ENCODE measurements at regions not wholly inside any gene's neighbourhood (a gene's known extent, or its start where the extent isn't known, plus 50 kb on each side); places are given as distances from the start of the nearest gene placed in this dataset.

DNA sequence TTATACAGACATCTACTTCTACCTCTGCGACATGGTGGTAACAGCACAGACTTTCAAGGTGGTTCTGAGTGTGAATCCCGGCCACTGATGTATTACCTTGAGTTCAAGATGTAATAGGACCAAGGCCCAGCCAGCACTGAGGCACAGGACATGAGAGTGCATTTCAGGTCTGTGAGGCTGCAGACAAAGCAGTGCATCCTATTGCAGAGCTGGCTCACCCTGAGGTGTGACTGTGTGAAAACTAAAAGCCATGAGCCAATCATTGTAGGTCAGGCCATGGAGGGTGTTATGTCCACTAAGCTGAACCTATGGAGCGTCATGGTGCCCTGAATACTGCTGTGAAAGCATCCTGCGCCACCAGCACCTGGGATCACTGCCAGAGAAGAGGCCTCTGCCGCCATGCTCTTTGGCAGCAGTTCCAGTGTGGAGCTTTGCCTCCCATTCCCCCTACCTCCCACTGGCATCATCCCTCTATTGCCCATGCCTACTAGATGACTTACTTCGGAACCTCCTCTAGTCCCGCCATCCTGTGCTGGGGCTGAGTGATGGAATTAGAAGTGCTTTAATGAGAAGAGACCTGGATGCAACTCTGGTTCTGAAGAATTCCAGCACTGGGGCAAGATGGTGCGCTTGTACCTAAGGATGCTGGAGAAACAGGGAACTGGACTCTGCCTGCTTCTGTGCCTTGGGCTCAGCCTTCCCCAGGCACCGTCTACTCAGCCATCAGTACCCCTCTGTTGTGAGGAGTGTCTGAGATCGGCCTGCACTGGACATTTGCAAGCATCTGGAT is 112.0 kb upstream of the RMDN2 start:
- no peak for DNase-seq

DNA sequence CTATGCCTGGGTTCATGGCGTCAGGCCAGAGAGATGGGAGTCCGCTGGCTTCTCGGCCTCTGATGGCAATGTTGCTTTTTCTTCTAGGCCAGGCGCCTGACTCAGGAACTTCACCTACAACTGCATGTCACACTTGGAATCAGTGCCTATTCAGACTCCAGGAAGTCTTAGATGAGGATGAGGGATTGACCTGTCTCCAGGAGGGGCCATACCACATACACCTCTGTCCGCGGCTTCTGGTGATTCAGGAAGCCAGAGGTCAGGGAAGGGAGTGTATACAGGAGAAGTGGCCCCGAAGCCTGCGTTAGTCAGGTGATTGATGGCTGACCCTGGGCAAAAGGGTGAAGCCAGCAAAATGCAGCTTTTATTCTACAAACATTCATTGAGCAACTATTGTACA is 109.1 kb upstream of the RMDN2 start:
- no peak for DNase-seq

DNA sequence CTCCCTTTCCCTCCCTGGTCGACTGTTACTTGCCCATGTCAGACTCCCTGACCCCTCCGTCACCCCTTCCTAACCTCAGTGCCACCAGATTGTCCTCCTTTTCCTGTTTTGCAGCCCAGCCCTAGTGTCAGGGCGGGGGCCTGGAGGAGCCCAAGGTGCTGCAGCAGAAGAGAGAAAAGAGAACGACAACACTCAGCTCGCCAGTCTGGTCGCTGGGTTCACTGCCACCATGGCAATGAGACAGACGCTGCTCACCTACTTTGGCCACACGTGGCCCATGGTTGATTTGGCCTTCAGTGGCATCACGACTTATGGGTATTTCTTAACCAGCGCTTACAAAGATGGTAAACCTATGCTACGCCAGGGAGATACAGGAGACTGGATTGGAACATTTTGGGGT is 108.4 kb upstream of the RMDN2 start:
- DNase-seq, result no peak

DNA sequence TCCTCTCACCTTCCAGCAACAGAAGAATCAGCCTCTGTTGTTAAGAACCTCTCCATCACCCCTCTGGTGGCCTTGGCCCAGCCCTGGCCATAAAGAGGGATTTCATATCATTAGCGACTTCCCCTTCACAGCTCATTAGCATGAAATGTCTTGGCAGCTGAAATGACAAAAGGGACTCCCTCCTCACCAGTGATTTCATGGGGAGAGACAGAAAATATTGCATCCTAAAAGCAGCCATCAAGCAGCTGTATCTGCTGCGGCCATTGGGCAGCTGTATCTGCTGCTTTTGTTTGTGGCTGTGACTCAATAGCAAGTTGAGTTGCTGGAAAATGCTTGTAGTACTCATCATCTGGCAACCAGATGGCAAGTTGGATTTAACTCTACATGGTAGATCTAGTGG is 105.9 kb upstream of the RMDN2 start:
- DNase-seq, result peak in 1 of 2 experiments; percentile 12

DNA sequence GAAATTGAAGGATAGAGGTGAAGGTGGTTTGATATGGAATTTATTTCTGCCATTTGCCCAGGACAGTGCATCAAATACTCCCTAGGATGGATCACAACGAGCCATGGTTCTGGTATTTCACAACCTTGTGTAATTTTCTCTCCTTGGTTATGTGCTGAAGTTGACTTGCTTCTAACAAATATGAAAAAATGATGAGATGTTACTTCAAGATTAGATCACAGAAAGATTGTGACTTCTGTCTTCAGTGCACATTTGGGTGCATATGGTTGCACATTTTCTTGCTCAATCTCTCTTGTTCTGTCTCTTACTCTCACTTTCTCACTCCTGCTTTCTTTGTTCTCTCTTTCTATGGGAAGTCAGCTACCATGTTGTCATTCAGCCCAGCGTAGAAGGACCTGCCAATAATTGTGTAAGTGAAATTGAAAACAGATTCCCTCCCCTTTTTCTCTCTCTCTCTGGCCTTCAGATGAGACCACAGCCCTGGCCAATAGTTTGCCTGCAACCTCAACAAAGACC is 104.6 kb upstream of the RMDN2 start:
- DNase-seq, result no peak

DNA sequence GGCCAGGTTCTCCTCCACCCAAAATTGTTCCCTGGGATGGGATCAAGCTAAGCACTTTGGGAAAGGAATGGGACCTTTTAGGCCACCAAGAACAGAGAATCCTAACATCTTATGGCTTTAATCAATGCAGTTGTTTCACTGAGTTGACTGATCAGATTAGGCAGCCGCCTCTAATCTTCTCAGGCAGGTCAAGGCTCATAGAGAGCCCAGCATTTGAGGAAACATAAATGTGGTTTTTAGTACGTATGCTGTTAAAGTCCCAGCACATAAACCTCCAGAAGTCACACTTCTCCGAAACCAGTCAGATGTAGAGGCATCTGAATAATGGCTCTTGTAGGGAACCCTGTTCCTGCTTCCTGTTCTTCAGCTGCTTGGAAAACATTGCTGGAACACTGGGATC is 99.5 kb upstream of the RMDN2 start:
- DNase-seq, result peak; percentile 10 to 16

DNA sequence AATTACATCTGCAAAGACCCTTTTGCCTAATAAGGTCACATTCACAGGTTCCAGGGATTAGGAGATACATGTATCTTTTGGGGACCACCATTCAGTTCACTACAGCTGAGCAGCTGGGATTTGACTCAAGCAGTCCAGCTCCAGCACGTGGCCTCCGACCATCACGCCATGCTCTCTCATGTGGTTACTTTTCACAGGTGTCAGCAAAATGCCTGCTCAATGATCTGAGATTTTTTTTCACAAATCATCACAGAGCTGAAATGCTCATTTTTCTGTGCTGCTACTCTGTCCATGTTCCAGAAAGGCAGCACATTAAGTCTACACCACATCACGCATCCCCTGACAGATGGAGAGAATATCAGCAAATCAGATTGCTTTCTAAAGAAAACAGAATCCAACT is 98.5 kb upstream of the RMDN2 start:
- no peak for DNase-seq

DNA sequence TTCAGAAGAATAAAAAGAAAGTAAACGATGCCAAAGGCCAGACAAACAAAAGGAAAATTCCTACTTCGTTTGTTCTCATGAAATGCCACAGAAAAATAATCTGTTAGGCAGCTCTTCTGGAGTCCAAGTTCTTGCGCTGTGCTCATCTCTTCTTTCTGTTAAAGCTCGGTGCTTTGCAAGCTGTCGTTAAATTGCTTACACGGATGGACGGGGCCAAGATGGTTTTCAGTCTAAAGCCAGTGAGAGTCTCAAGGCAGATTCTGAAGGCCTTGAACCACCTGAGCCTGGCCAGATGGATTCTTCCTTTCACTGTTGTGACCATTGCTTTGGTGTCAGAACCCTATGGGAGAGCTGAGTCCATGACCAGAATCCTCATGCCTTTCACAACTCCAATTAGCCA is 97.6 kb upstream of the RMDN2 start:
- no peak for DNase-seq

DNA sequence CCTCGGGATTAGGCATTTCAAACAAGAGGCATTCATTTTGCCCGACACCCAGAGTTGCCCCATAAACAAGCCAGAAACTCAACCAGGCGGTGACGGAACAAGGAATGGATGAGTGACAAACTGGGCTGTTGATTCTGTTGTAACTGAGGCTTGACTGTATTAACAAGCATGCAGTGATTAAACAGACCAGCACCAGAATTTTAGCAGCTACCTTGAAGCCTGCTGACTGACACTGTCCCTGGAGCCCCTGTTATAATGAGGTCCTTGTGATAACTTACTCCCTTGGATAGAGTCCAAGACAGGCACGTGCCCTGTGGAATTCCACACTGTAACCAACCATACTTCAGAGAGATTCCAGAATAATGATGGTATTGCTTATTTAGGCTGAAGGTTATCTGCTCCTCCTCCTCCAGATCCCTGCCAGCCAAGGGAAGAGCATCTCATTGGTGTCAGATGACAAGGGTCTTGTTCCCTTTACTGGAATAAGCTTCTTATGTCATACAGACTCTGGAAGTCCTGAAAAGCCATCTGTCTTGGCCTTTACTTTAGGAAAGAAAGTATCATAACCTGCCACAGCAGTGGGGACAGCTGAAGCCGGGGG is 97.1 kb upstream of the RMDN2 start:
- DNase-seq, result no peak

DNA sequence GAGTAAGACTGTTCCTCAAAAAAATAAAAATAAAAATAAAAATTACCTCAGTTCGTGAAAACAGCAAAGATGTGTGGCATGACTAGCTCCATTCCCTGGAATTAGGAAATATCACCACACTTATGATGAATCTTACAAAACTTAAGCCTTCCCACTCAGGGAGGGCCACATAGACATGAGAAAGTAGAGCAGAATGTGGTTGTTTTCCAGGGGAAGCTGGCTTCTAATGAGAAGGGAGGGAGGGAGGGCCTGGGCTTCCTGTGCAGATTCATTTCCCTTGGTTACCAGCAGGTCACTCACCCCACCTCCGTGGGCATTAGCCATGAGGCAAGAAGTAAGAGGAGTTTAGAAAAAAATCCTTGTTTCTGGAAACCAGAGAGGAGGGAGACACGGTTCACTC is 95.9 kb upstream of the RMDN2 start:
- peak; percentile 64 to 70 for DNase-seq

DNA sequence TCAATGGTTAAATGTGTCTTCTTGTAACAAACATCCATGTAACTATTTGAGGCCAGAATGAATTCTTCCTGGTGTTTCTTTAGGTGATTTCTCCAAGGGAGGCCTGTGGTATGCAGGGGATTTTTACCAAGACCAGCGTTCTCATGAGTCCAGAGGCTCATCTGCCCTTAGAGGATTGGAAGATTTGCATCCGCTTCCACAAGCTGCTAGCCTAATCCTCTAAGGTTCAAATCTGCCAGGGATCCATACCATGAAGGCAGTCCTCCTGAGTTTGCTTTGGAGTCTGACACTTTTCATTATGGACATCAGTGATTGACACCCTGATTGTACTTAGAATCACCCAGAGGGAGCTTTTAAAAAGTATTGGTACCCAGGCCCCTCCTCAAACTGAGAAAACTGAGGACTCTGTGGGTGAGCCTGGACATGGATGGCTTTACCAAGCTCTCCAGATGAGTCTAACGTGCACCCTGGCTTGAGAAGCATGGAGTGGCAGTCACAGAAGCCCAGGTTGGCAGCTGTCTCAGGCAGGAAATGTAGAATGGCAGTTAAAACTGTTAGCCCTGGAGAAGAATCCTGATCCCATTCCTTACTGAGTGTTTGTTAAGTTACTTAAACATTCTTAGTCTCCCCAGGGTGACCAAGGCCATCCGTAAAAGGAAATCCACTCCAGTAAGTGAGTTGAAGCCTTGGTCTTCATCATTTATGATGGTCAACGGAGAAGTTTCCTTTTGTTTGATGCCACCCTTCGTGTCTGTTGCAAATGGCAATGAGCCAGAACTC is 95.3 kb upstream of the RMDN2 start:
- DNase-seq, result no peak

DNA sequence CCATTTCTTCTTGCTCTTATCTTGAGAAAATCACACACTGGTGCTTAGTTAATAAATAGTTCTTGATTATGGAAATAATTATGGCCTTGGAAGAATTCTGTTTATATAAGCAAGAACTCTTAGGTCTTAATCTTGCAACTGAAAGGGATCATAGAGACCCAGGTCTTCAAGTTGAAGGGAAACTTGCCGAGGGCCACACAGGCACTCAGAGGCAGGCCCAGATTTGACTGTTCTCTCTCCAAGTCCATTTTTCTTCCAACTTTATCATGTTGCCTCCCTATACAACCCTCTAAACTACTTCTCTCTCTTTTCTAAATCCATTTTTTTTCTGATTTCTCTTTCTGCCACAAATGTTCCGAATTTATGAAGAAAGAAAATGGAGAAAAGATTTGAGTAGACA is 94.5 kb upstream of the RMDN2 start:
- DNase-seq, result no peak

DNA sequence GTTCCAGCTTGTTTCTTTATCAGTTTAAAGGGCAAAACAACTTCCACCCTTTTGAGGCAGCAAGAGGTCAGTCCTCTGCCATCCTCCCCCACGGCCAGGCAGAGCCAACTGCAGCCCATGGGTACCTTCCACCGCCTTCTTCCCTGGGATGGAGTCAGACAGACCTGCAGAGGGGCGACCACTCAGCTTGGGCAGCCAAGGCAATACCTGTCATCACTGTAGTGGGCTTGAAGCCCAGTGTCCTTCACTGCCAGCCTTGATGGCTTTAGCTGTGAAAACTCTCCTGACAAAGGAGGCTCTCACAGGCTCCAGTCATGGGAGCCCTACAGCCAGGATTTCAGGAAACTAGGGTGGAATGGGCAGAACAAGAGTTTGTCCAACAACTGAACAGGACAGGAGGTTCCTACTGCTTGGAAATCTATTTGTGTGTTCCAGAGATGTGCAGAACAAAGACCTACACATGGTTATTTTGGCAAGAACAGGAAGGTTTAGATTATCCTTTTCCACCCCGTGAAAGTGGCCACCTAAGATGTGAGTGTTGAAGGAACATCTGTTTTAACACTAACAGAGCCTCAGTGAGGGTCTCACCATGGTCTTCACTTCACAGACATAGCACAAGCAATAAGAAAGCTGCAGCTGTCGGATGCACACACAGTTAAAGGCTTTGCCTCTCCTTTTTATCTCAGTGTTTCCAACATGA is 93.9 kb upstream of the RMDN2 start:
- no peak for DNase-seq

DNA sequence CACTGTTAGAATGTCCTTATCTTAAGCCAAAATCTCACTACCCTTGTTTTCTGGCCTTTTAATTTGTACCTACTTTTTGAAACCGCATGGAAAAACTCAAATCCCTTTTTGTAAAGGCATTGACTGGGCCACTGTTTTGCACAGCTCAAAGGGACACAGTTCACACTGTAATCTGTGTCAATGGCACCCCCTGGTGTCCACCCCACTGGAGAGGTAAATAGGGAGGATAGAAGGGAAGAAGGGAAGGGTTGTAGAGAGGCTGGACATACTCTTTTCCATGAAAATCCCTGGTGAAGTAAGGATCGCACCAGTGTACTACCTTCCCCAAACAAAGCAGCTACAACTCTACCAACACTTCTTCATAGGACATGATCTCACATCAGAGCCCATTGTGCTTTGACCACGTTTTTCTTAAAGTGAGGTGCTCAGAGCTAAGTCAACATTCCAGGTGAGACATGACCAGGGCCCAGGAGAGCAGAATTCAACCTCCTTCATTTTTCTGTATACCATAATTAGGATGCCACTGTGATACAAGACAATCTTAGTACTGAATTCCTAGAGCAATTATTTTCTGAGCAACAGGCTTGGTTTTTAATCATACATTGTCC is 92.4 kb upstream of the RMDN2 start:
- DNase-seq, result peak; percentile 80 to 81

DNA sequence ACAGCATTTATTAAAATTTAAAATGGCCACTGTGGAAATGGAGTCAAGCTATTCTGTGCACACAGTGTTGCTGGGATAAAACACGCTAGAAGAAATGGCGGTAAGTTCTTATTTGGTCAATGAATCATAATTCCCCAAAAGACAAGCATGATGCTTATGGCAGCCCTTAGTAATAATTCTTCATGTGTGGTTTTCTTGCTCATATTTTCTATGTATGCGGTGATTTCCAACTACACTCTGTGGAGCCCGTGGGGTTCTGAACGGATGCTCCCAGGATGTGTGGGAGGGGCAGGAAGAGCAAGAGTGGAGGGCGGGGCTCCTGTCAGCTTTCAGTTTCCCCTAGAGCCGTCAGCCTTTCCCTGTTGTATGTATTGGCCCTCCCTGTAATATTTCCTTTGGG is 91.7 kb upstream of the RMDN2 start:
- no peak for DNase-seq

DNA sequence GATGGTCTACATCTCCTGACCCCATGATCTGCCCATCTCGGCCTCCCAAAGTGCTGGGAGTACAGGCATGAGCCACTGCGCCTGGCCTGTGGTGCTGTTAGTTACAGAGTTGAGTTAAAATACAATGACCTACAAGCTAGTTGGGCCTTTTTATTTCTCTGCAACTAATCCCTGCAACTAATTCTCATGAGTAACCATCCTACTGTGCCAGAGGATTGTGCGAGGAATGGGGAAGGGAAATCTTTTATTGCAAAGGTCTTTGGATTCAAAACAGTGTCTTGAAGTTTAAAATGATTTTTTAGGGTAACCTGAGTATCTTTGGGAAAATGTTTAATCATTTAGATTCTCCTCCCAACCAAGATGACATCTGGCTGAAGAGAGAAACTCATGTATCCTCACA is 88.8 kb upstream of the RMDN2 start:
- no peak for DNase-seq

DNA sequence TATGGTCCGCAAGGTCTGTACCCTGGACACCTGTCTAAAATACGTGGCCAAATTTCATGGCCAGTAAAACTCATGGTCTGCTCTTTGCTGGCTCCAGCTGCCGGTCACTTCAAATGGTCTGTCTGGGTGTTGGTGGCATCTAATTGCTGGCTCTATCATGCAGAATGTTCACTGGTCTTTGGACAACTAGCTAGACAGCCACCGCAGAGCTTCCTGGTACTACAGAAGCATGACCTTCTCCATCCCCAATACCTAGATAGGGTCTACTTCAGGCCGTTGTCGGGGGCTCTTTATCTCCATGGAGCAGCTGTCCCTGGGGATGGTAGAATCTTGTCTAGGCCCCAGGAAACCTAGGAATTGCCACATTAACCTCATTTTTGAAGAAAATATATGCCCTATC is 88.4 kb upstream of the RMDN2 start:
- no peak for DNase-seq

DNA sequence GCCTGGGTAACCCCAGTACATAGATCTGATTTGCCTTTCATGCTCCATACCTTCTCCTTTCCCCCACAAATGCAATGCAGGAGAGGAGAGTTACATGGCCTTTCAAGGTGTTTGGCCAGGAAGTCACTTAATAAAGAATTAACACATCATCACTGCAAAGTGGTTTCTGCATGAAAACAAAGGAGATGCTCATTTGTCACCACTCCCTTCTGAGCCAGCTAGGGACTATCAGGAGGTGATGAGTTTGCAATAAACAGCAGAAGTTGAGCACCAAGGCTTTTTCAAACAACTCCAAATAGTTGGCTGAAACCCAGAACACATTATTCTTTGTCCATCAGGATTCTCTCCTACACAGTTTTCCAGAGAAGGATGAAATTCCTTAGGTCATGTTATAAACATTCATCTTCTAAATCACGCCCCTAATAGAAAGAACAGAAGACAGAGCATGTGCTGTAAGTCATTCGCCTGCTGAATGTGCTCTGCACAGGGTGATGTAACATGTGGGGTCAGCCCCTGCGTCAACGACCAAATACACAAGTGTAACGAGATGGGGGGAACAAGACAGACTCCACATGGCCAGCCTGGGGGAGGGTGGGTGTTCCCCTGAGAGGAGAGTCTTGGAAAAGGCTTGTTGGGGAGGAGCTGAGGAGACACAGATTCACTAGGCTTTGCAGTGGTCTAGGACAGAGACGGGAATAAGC is 87.3 kb upstream of the RMDN2 start:
- DNase-seq, result no peak

DNA sequence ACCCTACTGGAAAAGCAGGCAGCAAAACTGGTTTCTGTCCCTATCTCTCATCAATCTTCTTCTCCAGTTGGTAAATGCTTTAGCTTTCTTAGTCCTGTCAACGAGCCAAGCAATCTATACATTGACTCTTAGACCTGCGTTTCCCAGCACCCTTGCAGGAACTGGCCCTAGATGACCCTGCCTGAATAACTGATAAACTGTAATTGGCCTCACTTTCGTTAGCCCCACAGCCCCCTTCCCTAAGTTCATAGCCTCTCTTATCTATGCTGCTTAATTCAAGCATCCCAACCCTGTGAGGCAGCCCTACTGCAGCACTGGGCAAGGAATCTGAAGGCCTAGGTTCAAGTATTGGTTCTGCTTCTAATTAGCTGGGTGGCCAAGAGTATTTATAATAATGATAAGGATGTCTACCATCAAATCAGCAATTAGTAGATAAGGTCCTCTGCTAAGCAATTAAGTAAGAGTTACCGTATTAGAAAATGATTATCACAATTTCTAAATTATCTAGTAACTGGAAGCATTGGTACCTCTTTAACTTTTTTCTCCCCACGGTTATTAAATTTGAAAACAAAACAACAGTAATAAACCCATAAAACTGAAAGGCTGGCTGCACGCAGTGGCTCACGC is 86.4 kb upstream of the RMDN2 start:
- DNase-seq, result no peak

DNA sequence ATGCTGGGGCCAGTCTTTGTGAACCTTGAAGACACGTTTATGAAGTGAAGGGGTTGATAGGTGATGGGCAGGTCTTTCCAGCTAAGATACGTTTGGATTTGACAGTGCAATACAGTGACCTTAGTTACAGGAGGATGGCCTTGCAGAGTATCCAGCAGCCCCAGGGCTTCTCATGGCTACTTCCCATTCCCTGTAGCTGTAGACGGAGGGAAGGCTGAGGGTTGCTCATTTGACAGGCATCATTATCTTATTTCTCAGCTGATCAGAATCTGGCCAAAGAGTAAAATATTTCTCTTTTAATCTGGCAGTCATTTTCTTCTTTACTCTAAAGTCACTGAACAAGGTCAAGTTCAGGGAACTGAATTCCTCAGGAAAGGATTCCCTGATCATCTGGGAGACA is 85.1 kb upstream of the RMDN2 start:
- DNase-seq, result no peak

DNA sequence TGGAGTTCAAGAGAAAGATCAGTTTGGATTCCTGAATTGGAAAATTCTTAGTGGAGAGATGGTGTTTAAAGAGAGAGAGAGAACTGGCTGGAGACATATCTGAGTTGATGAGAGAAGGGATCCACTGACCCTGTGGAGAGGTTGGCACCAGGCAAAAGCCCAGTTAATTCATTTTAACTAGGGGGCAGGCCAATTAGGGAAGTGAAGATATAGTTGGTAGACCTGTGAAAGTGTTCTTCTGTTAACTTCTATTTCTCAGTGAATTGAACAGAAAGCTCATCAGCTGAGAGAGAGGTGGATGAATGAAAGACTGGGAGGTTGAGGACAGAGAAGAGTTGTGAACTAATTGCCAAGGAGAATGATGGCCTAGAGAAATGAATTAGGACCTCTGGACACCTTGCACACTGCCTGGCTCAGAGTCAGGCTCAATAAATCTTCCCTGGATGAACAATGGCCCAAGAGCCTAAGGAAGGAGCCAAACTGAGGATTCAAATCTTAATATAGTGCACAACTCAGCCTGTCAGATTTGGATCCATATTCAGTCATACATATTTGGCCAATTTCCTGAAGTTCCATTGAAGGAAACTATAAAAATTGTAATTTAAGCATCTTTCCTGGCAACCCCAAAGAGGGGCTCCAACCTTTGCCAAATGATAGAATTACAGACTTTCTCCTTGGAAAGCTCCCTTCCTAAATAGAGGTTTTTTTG is 82.2 kb upstream of the RMDN2 start:
- no peak for DNase-seq
